TTC549 (cell line): ENCODE measurements at regions not wholly inside any gene's neighbourhood (a gene's known extent, or its start where the extent isn't known, plus 50 kb on each side); places are given as distances from the start of the nearest gene placed in this dataset.

Experiments used
- FAIRE-seq: peaks from 2 replicates; lab custom pipeline; 2012; peaks lifted over from hg19 to GRCh38; lab: Jason Lieb, UNC

GRCh38 chr2:7943446-7943845 is 738.4 kb upstream of the ID2 start:
- no peak for FAIRE-seq

- FAIRE-seq = no peak
Measured at GRCh38 chr2:7945026-7945425, 736.8 kb upstream of the ID2 start.

DNA sequence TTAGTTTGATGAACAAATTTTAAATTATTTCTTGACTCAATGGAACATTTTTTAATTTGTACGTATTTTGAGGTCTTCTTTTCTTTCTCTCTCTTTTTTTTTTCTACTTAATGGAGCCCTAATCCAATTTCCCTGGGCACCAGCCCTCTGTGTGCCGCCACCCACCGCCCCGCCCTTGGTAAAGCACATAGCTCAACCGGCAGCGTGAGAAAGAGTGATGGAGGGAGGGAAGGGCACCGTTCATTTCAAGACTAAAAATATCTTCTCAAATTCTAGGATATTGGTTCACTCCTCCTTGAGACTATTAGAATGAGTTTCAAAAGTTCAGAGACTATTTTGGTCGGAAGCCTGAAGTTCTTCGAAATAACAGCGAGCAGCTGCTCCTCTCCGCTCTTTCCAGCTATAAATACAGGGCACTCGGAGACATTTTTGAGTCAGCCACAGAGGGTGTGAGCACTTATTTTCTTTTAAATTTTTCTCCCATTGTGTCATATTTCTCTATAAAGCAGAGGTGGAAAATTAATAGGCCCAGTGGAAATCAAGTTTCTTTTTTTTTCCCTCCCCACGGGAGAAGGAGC is 731.7 kb upstream of the ID2 start:
- no peak for FAIRE-seq

DNA sequence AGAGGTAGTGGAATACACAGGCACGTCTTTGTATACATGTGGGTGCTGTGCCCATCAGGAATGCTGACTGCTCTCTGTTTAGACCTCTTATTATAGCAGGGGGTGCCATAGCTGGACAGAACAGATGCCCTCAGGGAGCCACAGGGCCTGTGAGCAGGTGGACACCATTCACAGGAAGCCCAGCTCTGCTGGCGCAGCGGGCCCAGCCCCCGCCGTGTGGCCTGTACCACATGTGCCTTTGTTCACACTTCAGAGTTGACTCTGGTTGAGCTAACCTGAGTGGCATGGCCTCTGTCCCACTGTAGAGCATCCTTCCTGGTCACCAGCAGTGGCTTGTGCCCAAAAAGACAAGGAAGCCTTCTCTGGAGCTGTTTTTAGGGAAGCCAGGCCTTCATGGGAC is 730.9 kb upstream of the ID2 start:
- FAIRE-seq = no peak

GRCh38 chr2:7951490-7951889 is 730.4 kb upstream of the ID2 start:
- FAIRE-seq = no peak

DNA sequence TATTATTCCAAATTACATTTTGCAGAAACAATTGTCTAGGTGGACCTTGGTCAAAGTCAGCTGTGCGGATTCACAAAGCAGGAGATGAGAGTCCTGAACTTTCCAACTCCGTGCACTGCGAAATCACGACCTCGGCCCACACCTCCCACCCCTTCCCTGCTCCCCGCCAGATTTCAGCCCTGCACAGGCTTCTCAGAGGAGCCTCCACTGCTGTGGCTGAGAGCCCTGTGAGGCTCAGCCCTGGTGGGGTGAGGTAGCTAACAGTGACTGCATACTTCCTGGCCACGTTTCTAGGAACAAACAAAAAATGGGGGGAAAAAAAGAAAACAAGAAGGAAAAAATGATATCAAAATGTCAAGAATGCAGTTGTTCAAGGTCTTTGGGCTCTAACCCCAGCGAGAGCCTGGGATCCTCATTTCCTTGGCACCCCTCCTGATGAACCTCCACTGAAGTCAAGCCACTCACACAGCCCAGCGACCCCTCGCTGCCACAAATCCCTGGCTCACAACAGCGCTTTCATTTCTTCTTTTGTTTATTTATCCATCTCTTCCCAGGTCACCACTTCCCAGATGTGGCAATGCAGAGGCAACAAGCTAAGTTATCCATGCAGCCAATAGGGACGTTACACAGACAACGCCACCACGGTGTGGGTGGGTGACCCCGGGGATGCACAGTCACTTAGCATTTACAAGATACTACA is 729.7 kb upstream of the ID2 start:
- FAIRE-seq = no peak

GRCh38 chr2:7953195-7953594 is 728.7 kb upstream of the ID2 start:
- no peak for FAIRE-seq

DNA sequence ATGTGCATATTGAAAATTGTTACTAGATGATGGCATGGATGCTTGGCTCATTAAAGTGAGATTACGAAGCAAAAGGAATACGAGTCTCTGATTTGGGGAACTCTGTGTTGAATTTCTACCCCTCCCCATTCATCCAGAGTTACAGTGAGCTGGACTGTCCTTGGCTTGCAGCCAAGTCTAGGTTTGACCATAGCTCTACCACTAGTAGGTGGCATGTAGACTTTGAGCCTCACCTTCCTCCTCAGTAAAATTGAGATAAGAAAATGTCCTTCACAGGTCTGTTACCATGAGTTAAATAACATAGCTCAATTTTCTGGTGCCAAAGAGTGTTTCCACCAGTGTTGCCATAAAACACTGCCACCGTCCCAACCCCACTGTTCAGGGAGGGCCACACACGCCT is 727.6 kb upstream of the ID2 start:
- FAIRE-seq = no peak

DNA sequence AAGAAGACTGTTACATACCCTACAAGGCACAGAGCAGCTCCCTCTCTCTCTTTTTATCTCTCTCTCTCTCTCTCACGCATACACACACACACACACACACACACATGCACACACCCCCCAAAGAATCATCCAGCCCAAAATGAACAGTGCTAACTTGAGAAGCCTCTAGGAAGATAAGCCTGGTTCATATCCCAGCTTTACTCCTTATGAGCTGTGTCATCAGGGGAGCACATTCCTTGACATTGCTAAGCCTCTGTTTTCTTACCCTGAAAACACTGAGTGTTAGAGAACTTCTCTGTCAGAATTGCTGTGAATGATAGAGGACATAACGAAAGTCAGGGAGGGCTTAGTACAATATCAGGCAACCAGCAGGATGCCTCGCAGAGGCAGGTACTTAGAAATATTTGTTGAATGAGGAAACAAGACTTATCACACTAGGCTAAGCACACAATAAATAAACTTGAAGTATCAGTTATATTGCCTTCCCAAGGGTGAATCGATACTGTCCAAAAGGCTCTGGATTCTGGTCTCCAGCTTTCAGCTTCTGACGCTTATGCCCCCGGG is 725.6 kb upstream of the ID2 start:
- FAIRE-seq = no peak

DNA sequence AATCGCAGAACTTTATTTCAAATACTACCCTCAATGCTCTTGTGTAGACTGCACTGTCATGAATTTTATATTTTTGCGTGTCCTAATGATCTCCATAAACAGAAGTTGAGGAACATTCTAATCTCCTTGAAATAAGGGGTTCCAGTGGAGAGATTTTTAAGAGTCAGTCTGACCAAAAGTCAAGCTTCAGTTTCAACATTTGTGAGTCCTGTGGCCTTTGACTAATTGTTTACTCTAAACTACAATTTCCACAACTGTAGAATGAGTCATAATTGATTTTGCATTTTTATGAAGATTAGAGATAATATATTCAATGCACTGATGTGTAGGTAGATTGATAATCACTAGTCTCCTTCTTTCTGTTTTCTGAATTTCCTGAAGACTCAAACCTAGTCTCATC is 720.3 kb upstream of the ID2 start:
- FAIRE-seq = no peak

DNA sequence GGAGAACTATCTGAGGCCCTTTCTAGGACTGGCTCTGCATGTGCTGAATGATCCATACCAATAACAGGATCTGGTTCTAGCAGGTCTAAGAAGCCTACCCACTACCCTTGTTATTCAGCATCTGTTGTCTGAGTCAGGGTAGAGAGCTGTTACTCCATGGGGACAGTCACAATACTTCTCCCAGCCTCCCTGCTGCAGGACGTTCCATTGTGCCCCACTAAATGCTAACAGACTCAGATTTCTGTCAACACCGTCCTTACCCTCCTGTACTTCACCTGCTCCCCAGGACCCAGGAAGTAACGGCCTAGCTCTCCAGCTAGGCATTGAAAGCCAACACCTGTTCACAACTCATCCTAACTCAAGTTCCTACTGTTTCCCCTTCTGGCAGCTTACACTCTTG is 719.7 kb upstream of the ID2 start:
- no peak for FAIRE-seq

DNA sequence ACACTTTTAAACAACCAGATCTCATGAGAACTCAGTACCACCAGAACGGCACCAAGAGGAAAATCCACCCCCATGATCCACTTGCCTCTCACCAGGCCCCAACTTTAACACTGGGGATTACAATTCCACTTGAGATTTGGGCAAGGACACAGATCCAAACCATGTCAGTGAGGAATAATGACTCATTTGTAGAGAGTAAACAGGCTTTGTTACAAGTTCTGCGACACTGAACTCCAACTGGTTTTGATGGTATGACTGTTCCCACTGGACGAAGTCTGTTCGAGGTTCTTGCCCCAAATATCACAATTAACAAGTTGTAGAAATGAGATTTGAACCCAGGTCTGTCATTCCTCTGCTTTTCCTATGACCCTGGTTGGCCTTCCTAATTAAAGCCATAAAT is 718.1 kb upstream of the ID2 start:
- FAIRE-seq = no peak

GRCh38 chr2:7966032-7966431 is 715.8 kb upstream of the ID2 start:
- no peak for FAIRE-seq

- FAIRE-seq = no peak
Measured at GRCh38 chr2:7967707-7968405, 714.0 kb upstream of the ID2 start.

GRCh38 chr2:7969756-7970515 is 711.9 kb upstream of the ID2 start:
- no peak for FAIRE-seq

DNA sequence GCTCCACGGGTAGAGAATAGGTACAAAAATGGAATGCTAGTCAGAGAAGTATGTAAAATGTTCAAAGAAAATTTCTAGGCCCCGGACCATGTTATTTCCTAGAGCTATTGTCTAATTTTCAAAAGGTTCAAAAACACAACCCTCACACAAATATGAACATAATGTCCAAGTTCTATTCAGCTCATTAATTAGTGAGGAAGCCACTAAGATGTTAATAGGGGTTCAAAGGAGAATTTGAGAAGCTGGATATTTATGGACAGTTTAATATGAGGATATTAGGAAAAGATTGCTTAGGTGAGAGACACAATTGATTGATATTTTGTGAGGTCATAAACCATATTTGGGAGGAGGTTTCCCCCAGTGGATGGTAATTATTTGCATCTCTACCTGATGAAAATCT is 710.6 kb upstream of the ID2 start:
- no peak for FAIRE-seq

GRCh38 chr2:7971841-7972240 is 710.0 kb upstream of the ID2 start:
- FAIRE-seq = no peak

DNA sequence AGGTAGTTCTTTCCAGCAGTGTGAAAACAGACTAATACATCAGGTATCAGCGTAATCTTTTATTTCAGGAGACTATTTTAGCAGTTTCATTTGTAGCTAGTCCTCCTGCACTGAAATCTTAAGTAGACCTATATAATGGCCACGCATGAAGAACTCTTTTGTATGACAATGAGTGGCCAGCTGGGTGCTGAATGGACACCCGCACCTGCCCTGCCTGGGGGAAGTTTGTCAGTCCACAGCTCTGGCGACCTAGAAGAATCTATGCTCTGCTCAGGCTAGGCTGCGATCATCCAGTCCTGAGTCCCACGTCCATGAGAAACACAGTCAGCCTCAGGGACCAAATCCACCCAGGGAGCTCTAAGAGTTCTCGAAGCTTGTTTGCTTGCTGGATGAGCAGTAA is 709.2 kb upstream of the ID2 start:
- FAIRE-seq = no peak

GRCh38 chr2:7973801-7974480 is 707.9 kb upstream of the ID2 start:
- FAIRE-seq = no peak

DNA sequence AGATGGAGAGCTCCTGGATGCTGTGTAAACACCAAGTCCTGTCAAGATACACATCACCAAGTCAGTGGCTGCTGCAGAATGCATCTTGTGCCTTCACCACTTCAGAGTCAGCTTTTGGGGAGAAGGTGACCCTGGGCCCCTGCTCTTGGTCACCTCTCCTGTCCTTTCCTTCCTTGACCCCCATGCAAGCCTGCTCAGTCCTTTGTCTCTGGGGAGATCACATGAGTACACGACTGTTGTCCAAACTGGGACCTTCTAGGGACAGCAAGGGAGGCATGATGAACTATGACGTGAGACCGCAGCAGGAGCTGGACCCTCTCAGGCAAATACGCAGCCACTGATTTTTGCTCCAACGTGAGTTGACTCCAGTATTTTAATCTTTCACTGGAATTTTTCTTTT is 706.9 kb upstream of the ID2 start:
- no peak for FAIRE-seq

GRCh38 chr2:7976206-7976605 is 705.6 kb upstream of the ID2 start:
- FAIRE-seq = no peak

- FAIRE-seq = no peak
Measured at GRCh38 chr2:7977981-7978380, 703.9 kb upstream of the ID2 start.
